SH-SY5Y (cell line): ENCODE measurements at regions not wholly inside any gene's neighbourhood (a gene's known extent, or its start where the extent isn't known, plus 50 kb on each side); places are given as distances from the start of the nearest gene placed in this dataset.

ENCODE experiments used
- GATA2 ChIP-seq: IDR thresholded peaks from 2 replicates; pipeline ENCODE4 v1.6.1; 2011; ENCODE audit warnings: mild to moderate bottlenecking, low read depth, low read length
- GATA3 ChIP-seq: IDR thresholded peaks from 2 replicates; pipeline ENCODE4 v1.6.1; 2011; ENCODE audit warnings: low read depth, mild to moderate bottlenecking, low read length, moderate library complexity

DNA sequence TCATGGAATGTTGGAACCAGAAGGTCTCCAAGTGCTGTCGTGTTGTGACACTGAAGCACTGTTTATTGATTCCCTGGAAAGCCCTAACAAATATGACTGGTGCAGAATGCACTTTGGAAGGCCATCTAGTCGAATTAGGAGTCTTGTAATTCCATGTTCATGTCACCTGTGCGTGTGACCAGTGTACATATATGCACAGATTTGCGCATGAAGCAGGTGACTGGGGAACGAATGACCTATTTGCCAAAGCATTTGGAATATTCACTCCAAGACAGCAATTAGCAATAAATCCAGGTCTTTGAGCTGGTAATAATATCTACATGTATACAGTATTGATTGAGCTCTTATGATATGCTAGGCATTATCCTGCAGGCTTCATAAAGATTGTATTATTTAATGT is 177.5 kb upstream of the PFN2 start:
- no peak for TF ChIP-seq GATA3
- TF ChIP-seq GATA2 = no peak
